Activated T-helper 1 cell treated with anti-CD3 and anti-CD28 coated beads, Interleukin-12 subunit alpha, Interleukin-12 subunit beta, Interleukin-2, Interleukin-4 antibody, amounts not matched to agents 30 ng/mL and 10 ng/mL and 1 ng/mL, durations not matched to agents 14 hours and 24 hours and 36 hours (primary cell): ENCODE measurements at regions not wholly inside any gene's neighbourhood (a gene's known extent, or its start where the extent isn't known, plus 50 kb on each side); places are given as distances from the start of the nearest gene placed in this dataset.

Experiments
- DNase-seq: peaks from one replicate; pipeline ENCODE4 v3.0.0; 2021; ENCODE audit warnings: low spot score
- H3K27ac Mint-ChIP-seq: one replicate; pipeline ENCODE4 v1.8.0; 2021; ENCODE audit warnings: mild to moderate bottlenecking, mixed read lengths
- H3K27me3 Mint-ChIP-seq: one replicate; pipeline ENCODE4 v1.8.0; 2022; ENCODE audit warnings: mild to moderate bottlenecking, moderate library complexity, mixed read lengths; ENCODE audit not compliant: insufficient read depth
- H3K36me3 Mint-ChIP-seq: one replicate; pipeline ENCODE4 v1.8.0; 2021; ENCODE audit warnings: low read depth, mixed read lengths
- H3K4me1 Mint-ChIP-seq: one replicate; pipeline ENCODE4 v1.8.0; 2021; ENCODE audit warnings: low read depth, mixed read lengths
- H3K4me3 Mint-ChIP-seq: one replicate; pipeline ENCODE4 v1.8.0; 2021; ENCODE audit warnings: mild to moderate bottlenecking, moderate library complexity, mixed read lengths
- H3K9me3 Mint-ChIP-seq: one replicate; pipeline ENCODE4 v1.8.0; 2021; ENCODE audit warnings: mixed read lengths
- intact Hi-C: fragments of 100-400 bp; cut with micrococcal nuclease; formaldehyde crosslinking; loops from one replicate; pipeline ENCODE4 v1.15.1; 2024

DNA sequence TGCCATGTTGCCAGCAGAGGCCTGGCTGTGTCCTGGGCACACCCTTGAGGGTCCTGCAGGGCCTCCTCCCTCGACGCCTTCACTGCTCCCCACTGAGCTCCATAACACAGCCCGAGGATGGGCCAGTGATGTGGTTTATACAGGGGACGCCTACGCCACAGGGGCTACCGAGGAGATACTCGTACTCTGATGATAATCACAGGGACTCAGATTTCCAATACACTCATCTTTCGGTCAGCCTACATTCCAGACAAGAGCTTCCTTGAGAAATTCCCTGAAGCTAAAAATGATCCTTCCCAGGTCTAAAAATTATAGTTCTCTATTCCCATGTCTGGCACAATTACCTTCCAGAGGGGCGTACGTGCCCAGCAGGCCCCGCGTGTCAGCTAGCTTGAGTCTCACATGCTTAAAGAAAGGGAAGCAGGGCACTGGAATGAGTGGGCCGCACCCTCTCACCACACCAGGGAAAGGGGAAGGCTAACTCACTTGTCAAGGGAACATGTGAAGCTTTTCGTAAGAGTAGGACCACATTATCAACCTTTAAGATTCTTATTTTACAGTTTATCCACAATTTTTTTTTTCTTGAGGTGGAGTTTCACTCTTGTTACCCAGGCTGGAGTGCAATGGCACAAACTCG, 159.5 kb upstream of the NDUFV2 start:
- no peak overlapping the region for H3K4me3 Mint-ChIP-seq
- DNase-seq = no peak
- H3K4me1 Mint-ChIP-seq = no peaks in the 10 kb centered on the region
- H3K27ac Mint-ChIP-seq = no peak overlapping the region
- intact Hi-C loops = no loop called here
- no peaks in the 10 kb centered on the region for H3K9me3 Mint-ChIP-seq
- H3K36me3 Mint-ChIP-seq = no peaks in the 10 kb centered on the region
- no peaks in the 10 kb centered on the region for H3K27me3 Mint-ChIP-seq

- Mint-ChIP-seq H3K36me3 (no peaks in the 10 kb centered on the region), H3K27ac (no peak overlapping the region), H3K9me3 (no peaks in the 10 kb centered on the region), H3K27me3 (no peaks in the 10 kb centered on the region), H3K4me1 (no peaks in the 10 kb centered on the region), H3K4me3 (no peak overlapping the region)
- no peak for DNase-seq
- intact Hi-C loops = no loop called here
Observed at GRCh38 chr18:8943900-8944870, 158.3 kb upstream of the NDUFV2 start.

DNA sequence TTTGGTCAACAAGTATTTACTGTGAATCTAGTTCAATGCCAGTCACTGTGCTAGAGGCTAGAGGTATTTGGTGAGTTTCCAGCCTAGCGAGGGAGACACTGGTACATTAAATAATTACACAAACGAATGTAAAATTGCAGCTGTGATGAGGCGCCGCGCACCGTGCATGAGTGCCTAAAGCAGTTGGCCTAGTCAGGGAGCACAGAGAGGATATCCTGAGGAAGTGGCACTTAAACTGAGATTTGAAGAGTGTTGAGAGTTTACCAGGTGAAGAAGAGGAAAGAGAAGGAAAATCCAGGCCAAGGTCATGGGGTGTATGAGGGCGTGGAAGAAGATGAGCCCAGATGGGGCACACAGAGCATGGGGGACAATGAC, 157.6 kb upstream of the NDUFV2 start:
- no peaks in the 10 kb centered on the region for H3K9me3 Mint-ChIP-seq
- H3K4me1 Mint-ChIP-seq = no peaks in the 10 kb centered on the region

GRCh38 chr18:8945514-8945913, 157.0 kb upstream of the NDUFV2 start:
- no peaks in the 10 kb centered on the region for H3K9me3 Mint-ChIP-seq
- H3K36me3 Mint-ChIP-seq = no peaks in the 10 kb centered on the region
- no peak overlapping the region for H3K27ac Mint-ChIP-seq
- H3K27me3 Mint-ChIP-seq = no peaks in the 10 kb centered on the region
- no peak overlapping the region for H3K4me3 Mint-ChIP-seq
- DNase-seq = no peak
- intact Hi-C loops = no loop called here
- no peaks in the 10 kb centered on the region for H3K4me1 Mint-ChIP-seq

More for the DNA sequence above, 157.6 kb upstream of the NDUFV2 start:
- Mint-ChIP-seq H3K4me3 (no peak overlapping the region), H3K36me3 (no peaks in the 10 kb centered on the region), H3K27me3 (no peaks in the 10 kb centered on the region), H3K27ac (no peak overlapping the region)
- DNase-seq = no peak
- intact Hi-C loops = no loop called here

DNA sequence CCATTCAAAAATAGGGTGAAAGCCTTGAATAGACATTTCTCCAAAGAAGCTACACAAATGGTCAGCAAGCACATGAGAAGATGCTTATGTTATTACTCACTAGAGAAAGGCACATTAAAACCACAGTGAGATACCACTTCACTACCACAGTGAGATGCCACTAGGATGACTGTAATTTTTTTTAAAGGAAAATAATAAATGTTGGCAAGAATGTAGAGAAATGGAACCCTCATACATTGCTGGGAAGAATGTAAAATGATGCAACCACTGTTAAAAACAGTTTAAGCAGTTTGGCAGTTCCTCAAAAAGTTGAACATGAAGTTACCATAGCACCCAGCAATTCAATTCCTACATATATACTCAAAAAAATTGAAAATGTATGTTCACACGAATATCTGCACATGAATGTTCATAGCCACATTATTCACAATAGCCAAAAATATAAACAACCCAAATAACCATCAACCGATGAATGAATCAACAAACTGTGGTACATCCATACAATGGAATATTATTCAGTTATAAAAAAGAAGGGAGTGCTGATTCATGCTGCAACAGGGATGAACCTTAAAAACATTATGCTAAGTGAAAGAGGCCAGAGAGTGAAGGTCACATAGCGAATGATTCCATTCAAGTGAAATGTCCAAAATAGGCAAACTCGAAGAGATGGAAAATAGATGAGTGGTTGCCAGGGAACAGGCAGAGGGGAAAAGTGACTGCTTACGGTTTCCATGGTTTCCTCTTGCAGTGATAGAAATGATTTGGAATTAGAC, 156.2 kb upstream of the NDUFV2 start:
- H3K27ac Mint-ChIP-seq = no peak overlapping the region
- no peaks in the 10 kb centered on the region for H3K9me3 Mint-ChIP-seq
- no peak for DNase-seq
- no peaks in the 10 kb centered on the region for H3K4me1 Mint-ChIP-seq
- intact Hi-C loops = no loop called here
- no peak overlapping the region for H3K4me3 Mint-ChIP-seq
- H3K36me3 Mint-ChIP-seq = no peaks in the 10 kb centered on the region
- H3K27me3 Mint-ChIP-seq = no peaks in the 10 kb centered on the region

- no peak overlapping the region for H3K4me3 Mint-ChIP-seq
- H3K4me1 Mint-ChIP-seq = no peaks in the 10 kb centered on the region
- no peak overlapping the region for H3K27ac Mint-ChIP-seq
- H3K27me3 Mint-ChIP-seq = no peaks in the 10 kb centered on the region
- no peaks in the 10 kb centered on the region for H3K9me3 Mint-ChIP-seq
- DNase-seq = no peak
- intact Hi-C loops = no loop called here
- H3K36me3 Mint-ChIP-seq = no peaks in the 10 kb centered on the region
Observed at GRCh38 chr18:8947566-8947965, 154.9 kb upstream of the NDUFV2 start.

- DNase-seq = no peak
- Mint-ChIP-seq H3K4me1 (no peaks in the 10 kb centered on the region), H3K4me3 (no peak overlapping the region), H3K27me3 (no peaks in the 10 kb centered on the region), H3K27ac (no peak overlapping the region), H3K9me3 (no peaks in the 10 kb centered on the region), H3K36me3 (no peaks in the 10 kb centered on the region)
- intact Hi-C loops = no loop called here
Observed at GRCh38 chr18:8948011-8948410, 154.5 kb upstream of the NDUFV2 start.

GRCh38 chr18:8948471-8949149, 153.9 kb upstream of the NDUFV2 start:
- no peaks in the 10 kb centered on the region for H3K4me1 Mint-ChIP-seq
- H3K27me3 Mint-ChIP-seq = no peaks in the 10 kb centered on the region
- H3K4me3 Mint-ChIP-seq = no peak overlapping the region
- no peak overlapping the region for H3K27ac Mint-ChIP-seq
- no peaks in the 10 kb centered on the region for H3K36me3 Mint-ChIP-seq
- intact Hi-C loops = no loop called here
- DNase-seq = no peak
- H3K9me3 Mint-ChIP-seq = no peaks in the 10 kb centered on the region

- Mint-ChIP-seq H3K4me3 (no peak overlapping the region), H3K27me3 (no peaks in the 10 kb centered on the region), H3K36me3 (no peaks in the 10 kb centered on the region), H3K9me3 (no peaks in the 10 kb centered on the region), H3K4me1 (no peaks in the 10 kb centered on the region), H3K27ac (no peak overlapping the region)
- no peak for DNase-seq
- intact Hi-C loops = no loop called here
Observed at GRCh38 chr18:8949206-8949605, 153.3 kb upstream of the NDUFV2 start.

DNA sequence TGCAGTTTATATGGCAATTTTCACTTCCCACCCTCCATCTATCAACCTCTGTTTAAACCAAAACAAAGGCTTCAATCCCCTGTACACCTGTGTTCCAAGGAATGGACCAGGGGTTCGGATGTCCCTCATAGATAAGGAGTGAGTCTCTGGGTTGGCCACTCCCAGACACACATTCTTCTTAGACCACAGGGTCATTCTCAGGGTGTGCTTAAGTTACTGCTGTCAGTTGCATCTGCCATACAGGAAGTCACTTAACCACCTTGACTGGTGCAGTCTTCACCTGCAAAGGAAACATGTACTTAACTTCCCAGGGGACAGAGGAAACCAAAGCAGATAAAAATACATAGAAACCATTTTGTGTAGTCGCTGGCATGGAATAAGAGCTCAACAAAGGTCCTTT, 151.0 kb upstream of the NDUFV2 start:
- Mint-ChIP-seq H3K4me3 (no peak overlapping the region), H3K27me3 (no peaks in the 10 kb centered on the region), H3K36me3 (no peaks in the 10 kb centered on the region), H3K4me1 (no peaks in the 10 kb centered on the region), H3K9me3 (no peaks in the 10 kb centered on the region), H3K27ac (no peak overlapping the region)
- intact Hi-C loops = no loop called here
- DNase-seq = no peak

DNA sequence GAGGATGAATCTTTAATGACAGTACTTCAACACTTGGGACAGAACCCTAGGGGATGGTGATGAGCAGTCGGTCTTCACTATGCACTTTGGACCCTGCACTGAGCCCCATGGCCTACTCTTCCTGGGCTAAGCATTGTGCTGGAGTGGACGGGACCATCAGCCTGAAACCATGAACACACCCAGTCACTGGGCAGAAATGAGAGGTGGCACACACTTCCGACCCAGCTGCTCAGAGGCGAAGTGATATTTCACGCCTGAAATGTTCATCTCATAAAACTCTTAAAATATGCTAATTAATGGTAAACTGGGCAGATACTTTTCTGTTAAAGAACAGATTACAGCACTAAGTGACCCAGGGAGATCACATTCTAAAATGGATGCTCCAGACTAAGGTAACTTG, 150.3 kb upstream of the NDUFV2 start:
- H3K4me1 Mint-ChIP-seq = no peaks in the 10 kb centered on the region
- no peak for DNase-seq
- H3K9me3 Mint-ChIP-seq = no peaks in the 10 kb centered on the region
- no peak overlapping the region for H3K4me3 Mint-ChIP-seq
- H3K36me3 Mint-ChIP-seq = no peaks in the 10 kb centered on the region
- H3K27ac Mint-ChIP-seq = no peak overlapping the region
- H3K27me3 Mint-ChIP-seq = no peaks in the 10 kb centered on the region
- intact Hi-C loops = no loop called here

GRCh38 chr18:8952769-8953760, 149.4 kb upstream of the NDUFV2 start:
- intact Hi-C loops = no loop called here
- Mint-ChIP-seq H3K9me3 (no peaks in the 10 kb centered on the region), H3K27ac (no peak overlapping the region), H3K36me3 (no peaks in the 10 kb centered on the region), H3K4me1 (no peaks in the 10 kb centered on the region), H3K27me3 (no peaks in the 10 kb centered on the region), H3K4me3 (no peak overlapping the region)
- no peak for DNase-seq
